ENCODE measurements at regions not wholly inside any gene's neighbourhood (a gene's known extent, or its start where the extent isn't known, plus 50 kb on each side); places are given as distances from the start of the nearest gene placed in this dataset.

- intact Hi-C loops (cut with micrococcal nuclease) = no loop called here
- Histone ChIP-seq H3K9me3 (ENCODE audit: control insufficient read depth in 1 of 2, insufficient read depth in 1 of 2, low read depth in 1 of 2, low read length in 2 of 2) (no peaks in the 10 kb centered on the region), H2AFZ (ENCODE audit: low read depth, low read length, poor library complexity, severe bottlenecking) (no peak overlapping the region), H3K36me3 (ENCODE audit: control insufficient read depth in 1 of 2, insufficient read depth in 2 of 2, low read length in 2 of 2) (no peaks in the 10 kb centered on the region), H3K4me1 (ENCODE audit: control insufficient read depth in 1 of 2, insufficient read depth in 2 of 2, low read length in 2 of 2) (no peaks in the 10 kb centered on the region), H3K9me2 (ENCODE audit: insufficient read depth) (no peaks in the 10 kb centered on the region), H3K79me2 (ENCODE audit: insufficient read depth, low read length) (no peaks in the 10 kb centered on the region), H4K20me1 (ENCODE audit: insufficient read depth) (no peaks in the 10 kb centered on the region), H3K4me2 (ENCODE audit: low read length) (no peak overlapping the region), H3K4me3 (replicated peaks in 1 of 2; ENCODE audit: low read depth in 1 of 2, low read length in 2 of 2) (no peak overlapping the region), H3K27ac (ENCODE audit: low read depth, low read length) (no peak overlapping the region), H3K27me3 (ENCODE audit: insufficient read depth, low read length) (no peaks in the 10 kb centered on the region), H3K9ac (ENCODE audit: low read length) (no peak overlapping the region)
- ChIA-PET POLR2A (no interaction called here), CTCF (no interaction called here), RAD21 (ENCODE audit: low non-redundant PET in 1 of 2, low total read pairs in 2 of 2, uncharacterized antibody in 2 of 2, unreplicated experiment in 2 of 2) (no interaction called here)
- ATAC-seq = no peak
- no peak for TF ChIP-seq SRF (IDR thresholded peaks at IDR 0.05; ENCODE audit: low read depth)
- no peak for TF ChIP-seq CBX3 (IDR thresholded peaks at IDR 0.05; ENCODE audit: low read depth)
- no peak for TF ChIP-seq TCF7L2 (IDR thresholded peaks at IDR 0.05; ENCODE audit: borderline replicate concordance, extremely low read depth, insufficient read depth, insufficient read length)
- TF ChIP-seq REST (IDR thresholded peaks at IDR 0.05; ENCODE audit: low read depth) = no peak
- TF ChIP-seq SIN3A (IDR thresholded peaks at IDR 0.05; ENCODE audit: low read depth) = no peak
- TF ChIP-seq JUND (IDR thresholded peaks at IDR 0.05) = no peak
- TF ChIP-seq SP1 (IDR thresholded peaks at IDR 0.05; ENCODE audit: low read depth) = no peak
- DNase-seq (ENCODE audit: low read depth, low spot score) = no peak
- no TSS peak for BruUV-seq (replicated peaks)
These were observed 370.9 kb upstream of the SEMA3A start for GRCh38 chr7:84565345-84566074.

Data from HCT116 (cell line).